OCI-LY1 (cell line): ENCODE measurements at regions not wholly inside any gene's neighbourhood (a gene's known extent, or its start where the extent isn't known, plus 50 kb on each side); places are given as distances from the start of the nearest gene placed in this dataset.

Source experiments
- H2AFZ ChIP-seq: fragments of 200-600 bp; sonication (generic), shearing (Covaris generic); 2 replicates; pipeline ENCODE4 v1.6.0; 2014; ENCODE audit warnings: antibody characterized with exemption, mild to moderate bottlenecking, low read length
- H3F3A ChIP-seq: fragments of 200-600 bp; sonication (generic), shearing (Covaris generic); 2 replicates; pipeline ENCODE4 v1.6.0; 2014; ENCODE audit warnings: mild to moderate bottlenecking, antibody characterized with exemption, low read length, moderate library complexity; ENCODE audit not compliant: insufficient read depth
- H3K27ac ChIP-seq: fragments of 200-600 bp; sonication (generic); 2 replicates; pipeline ENCODE4 v1.5.1; 2014; ENCODE audit warnings: low read length, mixed run types, mild to moderate bottlenecking, low read depth; ENCODE audit not compliant: poor library complexity, severe bottlenecking
- H3K27me3 ChIP-seq: fragments of 200-600 bp; sonication (generic); 2 replicates; pipeline ENCODE4 v1.6.0; 2014; ENCODE audit warnings: antibody characterized with exemption, mild to moderate bottlenecking, low read length, moderate library complexity; ENCODE audit not compliant: insufficient read depth
- H3K36me3 ChIP-seq: fragments of 200-600 bp; sonication (generic); 2 replicates; pipeline ENCODE4 v1.6.1; 2014; ENCODE audit warnings: mild to moderate bottlenecking, antibody characterized with exemption, low read length, moderate library complexity, mixed read lengths; ENCODE audit not compliant: insufficient read depth
- H3K4me1 ChIP-seq: fragments of 200-600 bp; sonication (generic); 2 replicates; pipeline ENCODE4 v1.5.1; 2014; ENCODE audit warnings: mild to moderate bottlenecking, low read length, moderate library complexity; ENCODE audit not compliant: insufficient read depth, severe bottlenecking
- H3K4me2 ChIP-seq: fragments of 200-600 bp; sonication (generic), shearing (Covaris generic); 2 replicates; pipeline ENCODE4 v1.6.1; 2014; ENCODE audit warnings: low read length
- H3K4me3 ChIP-seq: fragments of 200-600 bp; sonication (generic); 2 replicates; pipeline ENCODE4 v1.5.1; 2014; ENCODE audit warnings: low read length, low read depth, mild to moderate bottlenecking, mixed read lengths; ENCODE audit not compliant: poor library complexity, severe bottlenecking
- H3K79me2 ChIP-seq: fragments of 200-600 bp; shearing (Covaris generic); 2 replicates; pipeline ENCODE4 v1.6.1; 2016; ENCODE audit warnings: mixed run types, low read length, mixed read lengths; ENCODE audit not compliant: insufficient read depth
- H3K9ac ChIP-seq: fragments of 200-600 bp; sonication (generic), shearing (Covaris generic); 2 replicates; pipeline ENCODE4 v1.6.1; 2014; ENCODE audit warnings: mild to moderate bottlenecking, low read length, mixed read lengths
- H3K9me2 ChIP-seq: fragments of 200-600 bp; sonication (generic), shearing (Covaris generic); 2 replicates; pipeline ENCODE4 v1.6.1; 2014; ENCODE audit warnings: low read depth, mild to moderate bottlenecking, low read length, mixed read lengths
- H3K9me3 ChIP-seq: fragments of 200-600 bp; shearing (Covaris generic); 2 replicates; pipeline ENCODE4 v1.6.1; 2014; ENCODE audit warnings: low read length, mixed read lengths
- H4K20me1 ChIP-seq: fragments of 200-600 bp; sonication (generic), shearing (Covaris generic); 2 replicates; pipeline ENCODE4 v1.6.0; 2016; ENCODE audit warnings: mild to moderate bottlenecking, low read length; ENCODE audit not compliant: insufficient read depth
- CTCF ChIP-seq: fragments of 200-600 bp; sonication (generic), shearing (Covaris generic); IDR thresholded peaks from 2 replicates; pipeline ENCODE4 v1.5.1; 2017; ENCODE audit warnings: mild to moderate bottlenecking, antibody characterized with exemption, low read length, moderate library complexity, mixed read lengths
- EZH2 ChIP-seq: fragments of 200-600 bp; sonication (generic), shearing (Covaris generic); IDR thresholded peaks from 2 replicates; pipeline ENCODE4 v1.8.0; 2017; ENCODE audit warnings: borderline replicate concordance, mixed run types, mild to moderate bottlenecking, antibody characterized with exemption, low read length, moderate library complexity, mixed read lengths

- no peak overlapping the region for H3K4me2 ChIP-seq
- no peaks in the 10 kb centered on the region for H3K36me3 ChIP-seq
- TF ChIP-seq CTCF (no peak), EZH2 (no peak)
- H4K20me1 ChIP-seq = no peaks in the 10 kb centered on the region
- no peaks in the 10 kb centered on the region for H3K79me2 ChIP-seq
- H3K27ac ChIP-seq = no peak overlapping the region
- H2AFZ ChIP-seq = no peak overlapping the region
- H3K4me3 ChIP-seq = no peak overlapping the region
- no peak overlapping the region for H3K9ac ChIP-seq
- peaks cover 2% of the 10 kb centered on the region; the same call in 1 of the 2 replicates for H3K9me3 ChIP-seq
- no peaks in the 10 kb centered on the region for H3K4me1 ChIP-seq
- no peaks in the 10 kb centered on the region for H3K27me3 ChIP-seq
- no peaks in the 10 kb centered on the region for H3F3A ChIP-seq
- no peaks in the 10 kb centered on the region for H3K9me2 ChIP-seq
Observed at GRCh38 chr17:69916761-69917160, 158.3 kb upstream of the KCNJ16 start.

GRCh38 chr17:69918164-69918563 is 156.9 kb upstream of the KCNJ16 start:
- no peaks in the 10 kb centered on the region for H3K79me2 ChIP-seq
- TF ChIP-seq CTCF (no peak), EZH2 (no peak)
- H3K27me3 ChIP-seq = no peaks in the 10 kb centered on the region
- no peaks in the 10 kb centered on the region for H3K36me3 ChIP-seq
- H3K9ac ChIP-seq = no peak overlapping the region
- peaks cover 2% of the 10 kb centered on the region; the same call in 1 of the 2 replicates for H3K9me3 ChIP-seq
- H3K27ac ChIP-seq = no peak overlapping the region
- no peaks in the 10 kb centered on the region for H3K4me1 ChIP-seq
- H3F3A ChIP-seq = no peaks in the 10 kb centered on the region
- no peak overlapping the region for H2AFZ ChIP-seq
- H3K4me2 ChIP-seq = no peak overlapping the region
- H3K4me3 ChIP-seq = no peak overlapping the region
- no peaks in the 10 kb centered on the region for H4K20me1 ChIP-seq
- no peaks in the 10 kb centered on the region for H3K9me2 ChIP-seq

GRCh38 chr17:69919789-69920188 is 155.2 kb upstream of the KCNJ16 start:
- H3K36me3 ChIP-seq = no peaks in the 10 kb centered on the region
- H3K9me3 ChIP-seq = peaks cover 2% of the 10 kb centered on the region; the same call in 1 of the 2 replicates
- no peak overlapping the region for H3K27ac ChIP-seq
- TF ChIP-seq CTCF (no peak), EZH2 (no peak)
- H3F3A ChIP-seq = no peaks in the 10 kb centered on the region
- H3K9ac ChIP-seq = no peak overlapping the region
- H3K79me2 ChIP-seq = no peaks in the 10 kb centered on the region
- H4K20me1 ChIP-seq = no peaks in the 10 kb centered on the region
- H3K4me1 ChIP-seq = no peaks in the 10 kb centered on the region
- H3K4me3 ChIP-seq = no peak overlapping the region
- H3K9me2 ChIP-seq = no peaks in the 10 kb centered on the region
- no peak overlapping the region for H3K4me2 ChIP-seq
- no peaks in the 10 kb centered on the region for H3K27me3 ChIP-seq
- no peak overlapping the region for H2AFZ ChIP-seq
